ENCODE measurements at regions not wholly inside any gene's neighbourhood (a gene's known extent, or its start where the extent isn't known, plus 50 kb on each side); places are given as distances from the start of the nearest gene placed in this dataset.

- no peak overlapping the region for H2AFZ ChIP-seq (ENCODE audit: low read length)
- POLR2A ChIA-PET = no interaction called here
- CTCF ChIA-PET (ENCODE audit: low intra/inter-chr PET ratio, low total read pairs) = no interaction called here
- in situ Hi-C loops (cut with HindIII; ENCODE audit: extremely low pct_ligation_motif_present, low pct_unique_long_range_greater_than_20kb) = no loop called here
- H3K27me3 ChIP-seq (ENCODE audit: control insufficient read depth in 1 of 2, insufficient read depth in 2 of 2, low read length in 2 of 2) = peaks cover 0 to 9% of the 10 kb centered on the region in 2 experiments; a peak in 3 of 5 replicates
- no peak for DNase-seq (ENCODE audit: low spot score)
- H3K4me1 ChIP-seq (ENCODE audit: insufficient read depth, low read length) = no peaks in the 10 kb centered on the region
- WGBS (ENCODE audit: low lambda C conversion rate) = 2% methylated on average over 7 of the region's 7 CpGs
- H3K27ac ChIP-seq (ENCODE audit: extremely low read length, insufficient read depth, low read length) = no peak overlapping the region
- intact Hi-C loops (cut with micrococcal nuclease; ENCODE audit: unreplicated experiment) = no loop called here
- H3K36me3 ChIP-seq (replicated peaks in 1 of 2; ENCODE audit: control insufficient read depth in 1 of 2, insufficient read depth in 2 of 2, low read length in 2 of 2) = no peaks in the 10 kb centered on the region
- no peaks in the 10 kb centered on the region for H4K20me1 ChIP-seq (ENCODE audit: insufficient read depth, low read length)
- no peaks in the 10 kb centered on the region for H3K79me2 ChIP-seq (ENCODE audit: insufficient read depth, low read length)
- no peak overlapping the region for H3K4me3 ChIP-seq (replicated peaks in 1 of 3; ENCODE audit: insufficient read depth in 1 of 3, low read depth in 2 of 3, low read length in 3 of 3)
- no peak for FAIRE-seq
- no TSS peak for BruUV-seq (replicated peaks)
- no peak overlapping the region for H3K9ac ChIP-seq (ENCODE audit: insufficient read depth, low read depth, low read length)
- no peak for ATAC-seq
- H3K9me3 ChIP-seq (ENCODE audit: low read length) = no peaks in the 10 kb centered on the region
- TF ChIP-seq BRCA1 (CRISPR knock-in tag; IDR thresholded peaks at IDR 0.05) = no peak
- no peak for TF ChIP-seq RELA (CRISPR knock-in tag; IDR thresholded peaks at IDR 0.05)
- H3K4me2 ChIP-seq (ENCODE audit: low read depth, low read length) = no peak overlapping the region
Measured at GRCh38 chr16:73845238-73846006, 451.2 kb upstream of the PSMD7 start.

DNA sequence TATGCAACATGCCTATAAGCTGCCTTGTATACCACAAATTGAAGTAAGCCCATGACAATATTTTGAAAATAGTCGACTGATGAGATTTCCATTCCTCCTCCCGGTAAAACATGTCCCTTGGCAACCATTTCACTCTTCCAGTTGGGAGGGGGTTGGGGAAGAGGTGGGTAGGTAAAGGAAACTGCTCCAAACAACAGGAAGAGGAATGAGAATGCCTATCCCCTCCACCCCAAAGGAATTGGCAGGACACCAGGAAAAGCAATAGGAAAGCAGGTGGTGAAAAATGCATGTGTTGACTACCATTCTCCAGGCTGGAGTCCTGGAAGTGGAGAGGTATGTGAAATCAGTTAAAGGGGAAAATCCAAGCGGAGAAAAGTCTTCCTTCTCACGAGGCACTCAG, 455.9 kb upstream of the PSMD7 start:
- no peaks in the 10 kb centered on the region for H4K20me1 ChIP-seq (ENCODE audit: insufficient read depth, low read length)
- DNase-seq (ENCODE audit: low spot score) (no peak), ATAC-seq (no peak), FAIRE-seq (no peak)
- no peaks in the 10 kb centered on the region for H3K36me3 ChIP-seq (replicated peaks in 1 of 2; ENCODE audit: control insufficient read depth in 1 of 2, insufficient read depth in 2 of 2, low read length in 2 of 2)
- TF ChIP-seq CENPX (CRISPR knock-in tag; IDR thresholded peaks at IDR 0.05) (no peak), DMAP1 (CRISPR knock-in tag; IDR thresholded peaks at IDR 0.05) (no peak), HOXA7 (CRISPR knock-in tag; IDR thresholded peaks at IDR 0.05) (no peak), ZC3H4 (CRISPR knock-in tag; IDR thresholded peaks at IDR 0.05; ENCODE audit: borderline replicate concordance) (no peak), NKX3-1 (CRISPR knock-in tag; IDR thresholded peaks at IDR 0.05) (no peak), ZFX (CRISPR knock-in tag; IDR thresholded peaks at IDR 0.05; ENCODE audit: low read depth) (no peak), ZNF256 (CRISPR knock-in tag; conservative IDR thresholded peaks at IDR 0.05) (no peak), RXRB (CRISPR knock-in tag; IDR thresholded peaks at IDR 0.05; ENCODE audit: borderline replicate concordance) (no peak), ZNF740 (CRISPR knock-in tag; IDR thresholded peaks at IDR 0.05) (no peak), SYNCRIP (IDR thresholded peaks at IDR 0.05; ENCODE audit: insufficient read depth, low read depth, low read length) (no peak), ZNF143 (CRISPR knock-in tag; IDR thresholded peaks at IDR 0.05) (no peak)
- intact Hi-C loops (cut with micrococcal nuclease; ENCODE audit: unreplicated experiment) = loop anchor here (5.0 kb wide), 1 partner anchor 1668 kb away; the partner anchor contains the start of gene PMFBP1
- no peak overlapping the region for H3K4me3 ChIP-seq (replicated peaks in 1 of 3; ENCODE audit: insufficient read depth in 1 of 3, low read depth in 2 of 3, low read length in 3 of 3)
- H2AFZ ChIP-seq (ENCODE audit: low read length) = no peak overlapping the region
- no peaks in the 10 kb centered on the region for H3K9me3 ChIP-seq (ENCODE audit: low read length)
- H3K4me2 ChIP-seq (ENCODE audit: low read depth, low read length) = no peak overlapping the region
- ChIA-PET POLR2A (no interaction called here), CTCF (ENCODE audit: low intra/inter-chr PET ratio, low total read pairs) (no interaction called here)
- 15% methylated on average over 4 of the region's 4 CpGs for WGBS (ENCODE audit: low lambda C conversion rate)
- no peaks in the 10 kb centered on the region for H3K79me2 ChIP-seq (ENCODE audit: insufficient read depth, low read length)
- H3K4me1 ChIP-seq (ENCODE audit: insufficient read depth, low read length) = no peaks in the 10 kb centered on the region
- H3K9ac ChIP-seq (ENCODE audit: insufficient read depth, low read depth, low read length) = no peak overlapping the region
- BruUV-seq (replicated peaks) = no TSS peak
- peaks cover 0 to 9% of the 10 kb centered on the region in 2 experiments; a peak in 3 of 5 replicates for H3K27me3 ChIP-seq (ENCODE audit: control insufficient read depth in 1 of 2, insufficient read depth in 2 of 2, low read length in 2 of 2)
- no peak overlapping the region for H3K27ac ChIP-seq (ENCODE audit: extremely low read length, insufficient read depth, low read length)
- in situ Hi-C loops (cut with HindIII; ENCODE audit: extremely low pct_ligation_motif_present, low pct_unique_long_range_greater_than_20kb) = no loop called here

Measured in HepG2 (cell line).